T follicular helper cell (primary cell): ENCODE measurements at regions not wholly inside any gene's neighbourhood (a gene's known extent, or its start where the extent isn't known, plus 50 kb on each side); places are given as distances from the start of the nearest gene placed in this dataset.

ENCODE experiments used
- DNase-seq: peaks from one replicate; pipeline ENCODE4 v3.0.0-alpha.2; 2020; ENCODE audit warnings: low read depth

GRCh38 chr12:38139456-38139855 is 177.1 kb upstream of the ALG10B start:
- no peak for DNase-seq

DNA sequence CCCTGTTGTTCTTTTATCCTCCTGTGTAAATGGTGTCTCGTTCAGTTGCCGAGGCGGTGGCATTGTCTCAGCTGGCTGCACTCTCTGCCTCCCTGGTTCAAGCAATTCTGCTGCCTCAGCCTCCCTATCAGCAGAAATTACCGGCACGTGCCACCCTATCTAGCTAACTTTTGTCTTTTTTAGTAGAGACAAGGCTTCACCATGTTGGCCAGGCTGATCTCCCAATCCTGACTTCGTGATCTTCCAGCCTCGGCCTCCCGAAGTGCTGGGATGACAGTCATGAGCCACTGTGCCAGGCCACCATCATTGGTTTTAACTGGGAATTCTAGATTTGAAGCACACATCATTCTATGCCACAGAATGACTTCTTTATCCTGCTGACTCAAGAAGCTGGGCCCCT is 175.3 kb upstream of the ALG10B start:
- no peak for DNase-seq

DNA sequence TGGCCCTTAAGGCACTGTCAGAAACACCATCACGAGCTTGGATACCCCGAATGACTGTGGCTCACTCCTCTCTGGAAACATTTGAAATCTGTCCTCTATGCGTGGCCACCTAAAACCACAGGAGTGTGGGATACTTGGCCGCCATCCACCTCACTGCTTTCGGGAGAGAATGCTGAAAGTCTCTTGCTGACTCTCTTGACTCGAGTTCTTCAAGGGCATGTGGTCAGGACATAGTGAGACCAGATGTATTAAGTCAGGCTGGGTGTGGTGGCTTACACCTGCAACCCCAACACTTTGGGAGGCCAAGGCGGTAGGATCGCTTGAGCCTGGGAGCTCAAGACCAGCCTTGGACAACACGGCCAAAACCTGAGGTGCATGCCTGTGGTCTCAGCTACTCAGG is 174.7 kb upstream of the ALG10B start:
- no peak for DNase-seq

- DNase-seq: no peak
Measured at GRCh38 chr12:38142974-38143373, 173.6 kb upstream of the ALG10B start.

- no peak for DNase-seq
Measured at GRCh38 chr12:38144049-38144448, 172.5 kb upstream of the ALG10B start.

DNA sequence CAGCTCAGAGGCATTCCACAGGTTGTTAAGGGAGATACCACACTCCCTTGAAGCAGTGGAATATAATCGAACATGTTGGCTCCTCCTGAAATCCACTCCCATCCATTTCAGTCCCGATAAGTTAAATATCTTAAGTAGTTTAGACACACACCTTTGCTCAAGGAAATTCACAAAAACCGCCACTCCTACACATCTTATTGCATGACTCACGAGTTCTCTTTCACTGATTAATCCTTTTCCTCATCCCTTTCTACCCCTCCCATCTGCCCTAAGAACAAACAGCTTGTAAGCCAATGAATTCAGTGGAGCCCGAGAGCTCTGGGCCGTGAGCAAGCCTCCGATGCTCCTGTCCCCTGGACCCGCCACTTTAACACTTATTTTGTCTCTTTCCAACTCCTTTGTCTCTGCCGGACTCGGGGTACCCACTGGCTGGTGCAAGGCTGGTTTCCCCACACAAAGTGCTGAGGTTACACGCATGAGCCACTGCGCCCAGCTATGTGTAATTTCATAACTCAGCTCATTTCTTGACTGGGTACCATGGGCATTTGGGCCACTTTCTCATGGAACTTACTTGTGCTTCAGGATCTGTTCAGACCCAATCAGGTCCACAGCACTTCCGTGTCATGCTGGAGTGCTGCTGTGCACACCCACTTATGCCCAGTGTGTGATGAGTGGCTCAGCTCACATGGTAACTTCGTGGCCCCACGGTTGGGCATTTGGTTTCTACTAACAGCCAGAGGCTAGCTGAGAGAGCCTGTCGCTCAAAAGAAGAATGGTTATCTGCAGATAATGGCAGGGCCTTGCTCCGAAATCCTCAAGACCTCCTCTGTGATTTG is 171.8 kb upstream of the ALG10B start:
- no peak for DNase-seq

GRCh38 chr12:38149395-38150073 is 167.0 kb upstream of the ALG10B start:
- DNase-seq: no peak

DNA sequence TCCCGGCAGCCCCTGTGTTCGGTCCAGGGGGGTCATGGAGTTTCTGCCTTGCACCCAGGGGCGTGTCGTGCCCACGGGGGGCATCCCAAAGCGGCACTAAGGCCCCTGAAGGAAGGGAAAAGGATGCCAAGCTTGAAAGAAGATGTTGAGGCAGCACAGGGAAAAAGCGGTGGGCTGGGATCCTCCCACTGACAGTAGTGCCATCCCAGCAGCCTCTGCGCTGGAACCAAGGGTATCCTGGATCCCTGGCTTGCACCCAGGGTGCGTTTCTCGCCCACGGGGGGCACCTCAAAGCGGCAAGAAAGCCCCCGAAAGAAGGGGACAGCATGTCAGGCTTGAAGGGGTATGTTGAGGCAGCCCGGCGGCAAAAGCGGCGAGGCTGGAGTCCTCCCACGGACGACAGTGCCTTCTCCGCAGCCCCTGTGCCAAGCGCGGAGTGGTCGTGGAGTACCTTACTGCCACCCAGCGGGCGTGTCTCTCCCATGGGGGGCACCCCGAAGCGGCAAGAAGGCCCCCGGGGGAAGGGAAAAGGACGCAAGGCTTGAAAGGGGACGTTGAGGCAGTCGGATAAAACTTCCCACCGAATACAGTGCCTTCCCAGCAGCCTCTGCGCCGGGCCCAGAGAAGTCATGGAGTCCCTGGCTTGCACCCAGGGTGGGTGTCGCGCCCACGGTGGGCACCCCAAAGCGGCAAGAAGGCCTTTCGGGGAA is 164.4 kb upstream of the ALG10B start:
- DNase-seq: no peak

GRCh38 chr12:38152816-38153736 is 163.5 kb upstream of the ALG10B start:
- DNase-seq: no peak

- no peak for DNase-seq
Measured at GRCh38 chr12:38153737-38154061, 162.9 kb upstream of the ALG10B start.

- no peak for DNase-seq
Measured at GRCh38 chr12:38154096-38155019, 162.2 kb upstream of the ALG10B start.

GRCh38 chr12:38155020-38155395 is 161.6 kb upstream of the ALG10B start:
- DNase-seq: no peak

DNA sequence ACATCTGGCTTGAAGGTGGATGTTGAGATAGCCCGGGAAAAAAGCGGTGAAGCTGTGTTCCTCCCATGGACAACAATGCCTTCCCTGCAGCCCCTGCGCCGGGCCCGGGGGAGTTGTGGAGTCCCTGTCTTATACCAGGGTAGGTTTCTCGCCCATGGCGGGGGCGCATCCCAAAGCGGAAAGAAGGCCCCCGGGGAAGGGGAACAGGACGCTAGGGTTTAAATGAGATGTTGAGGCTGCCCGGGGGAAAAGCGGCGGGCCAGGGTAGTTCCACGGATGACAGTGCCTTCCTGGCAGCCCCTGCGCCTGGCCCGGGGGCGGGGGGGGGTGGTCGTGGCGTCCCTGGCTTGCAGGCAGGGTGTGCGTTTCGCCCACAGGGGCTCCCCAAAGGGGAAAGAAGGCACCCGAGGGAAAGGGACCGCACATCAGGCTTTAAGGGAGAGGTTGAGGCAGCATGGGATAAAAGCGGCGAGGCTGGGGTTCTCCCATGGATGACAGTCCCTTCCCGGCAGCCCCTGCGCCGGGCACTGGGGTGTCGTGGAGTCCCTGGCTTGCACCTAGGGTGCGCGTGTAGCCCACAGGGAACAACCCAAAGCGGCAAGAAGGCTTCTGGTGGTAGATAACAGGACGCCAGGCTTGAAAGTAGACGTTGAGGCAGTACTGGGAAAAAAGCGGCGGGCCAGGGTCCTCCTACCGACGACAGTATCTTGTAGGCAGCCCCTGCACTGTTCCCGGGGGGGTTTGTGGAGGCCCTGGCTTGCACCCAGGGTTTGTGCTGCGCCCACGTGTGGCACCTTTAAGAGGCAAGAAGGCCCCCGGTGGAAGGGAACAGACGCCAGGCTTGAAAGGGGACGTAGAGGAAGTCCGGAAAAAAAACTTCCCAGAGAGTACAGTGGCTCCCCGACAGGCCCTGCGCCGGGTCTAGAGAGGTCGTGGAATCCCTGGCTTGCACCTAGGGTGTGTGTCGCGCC is 160.8 kb upstream of the ALG10B start:
- no peak for DNase-seq

- no peak for DNase-seq
Measured at GRCh38 chr12:38156497-38157245, 159.9 kb upstream of the ALG10B start.

GRCh38 chr12:38157274-38157932 is 159.2 kb upstream of the ALG10B start:
- DNase-seq: no peak

GRCh38 chr12:38157933-38158401 is 158.6 kb upstream of the ALG10B start:
- DNase-seq: no peak

DNA sequence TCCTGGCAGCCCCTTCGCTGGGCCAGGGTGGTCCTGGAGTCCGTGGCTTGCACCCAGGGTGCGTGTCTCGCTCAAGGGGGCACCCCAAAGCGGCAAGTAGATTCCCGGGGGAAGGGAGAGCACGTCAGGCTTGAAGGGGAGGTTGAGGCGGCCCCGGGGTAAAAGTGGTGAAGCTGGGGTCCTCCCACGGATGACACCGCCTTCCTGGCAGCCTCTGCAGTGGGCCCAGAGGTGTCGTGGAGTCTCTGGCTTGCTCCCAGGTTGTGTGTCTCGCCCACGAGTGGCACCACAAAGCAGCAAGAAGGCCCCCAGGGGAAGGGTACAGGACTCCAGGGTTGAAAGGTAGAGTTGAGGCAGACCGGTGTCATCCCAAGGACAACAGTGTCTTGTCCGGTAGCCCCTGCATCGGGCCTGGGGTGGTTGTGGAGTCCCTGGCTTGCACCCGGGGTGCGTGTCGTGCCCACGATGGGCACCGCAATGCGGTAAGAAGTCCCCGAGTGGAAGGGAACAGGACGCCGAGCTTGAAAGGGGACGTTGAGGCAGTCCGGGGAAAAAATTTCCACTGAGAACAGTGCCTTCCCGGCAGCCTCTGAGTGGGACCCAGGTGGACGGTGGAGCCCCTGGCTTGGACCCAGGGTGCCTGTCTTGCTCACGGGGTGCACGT is 158.0 kb upstream of the ALG10B start:
- DNase-seq: no peak

DNA sequence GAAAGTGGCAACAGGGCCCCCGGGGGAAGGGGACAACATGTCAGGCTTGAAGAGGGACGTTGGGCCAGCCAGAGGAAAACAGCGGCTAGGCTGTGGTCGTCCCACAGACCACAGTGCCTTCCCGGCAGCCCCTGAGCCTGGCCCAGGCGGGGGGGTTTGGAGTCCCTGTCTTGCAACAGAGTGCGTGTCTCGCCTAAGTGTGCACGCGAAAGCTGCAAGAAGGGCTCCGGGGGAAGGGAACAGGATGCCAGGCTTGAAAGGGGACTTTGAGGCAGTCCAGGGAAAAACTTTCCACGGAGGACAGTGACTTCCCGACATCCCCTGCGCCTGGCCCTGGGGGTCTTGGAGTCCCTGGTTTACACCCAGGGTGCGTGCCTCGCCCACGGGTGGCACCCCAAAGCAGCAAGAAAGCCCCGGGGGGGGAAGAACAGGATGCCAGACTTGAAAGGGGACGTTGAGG is 157.5 kb upstream of the ALG10B start:
- no peak for DNase-seq
